Activated naive CD4-positive, alpha-beta T cell (primary cell): ENCODE measurements at regions not wholly inside any gene's neighbourhood (a gene's known extent, or its start where the extent isn't known, plus 50 kb on each side); places are given as distances from the start of the nearest gene placed in this dataset.
"Not testable (repeated sequence)": the region's sequence is repeated elsewhere in the genome, so short reads cannot be mapped to it uniquely, and the experiment has no call there.

Source experiments
- DNase-seq, 4 experiments: peaks; one replicate each; lab custom pipeline; 2025; lab: John Stamatoyannopoulos, UW

DNA sequence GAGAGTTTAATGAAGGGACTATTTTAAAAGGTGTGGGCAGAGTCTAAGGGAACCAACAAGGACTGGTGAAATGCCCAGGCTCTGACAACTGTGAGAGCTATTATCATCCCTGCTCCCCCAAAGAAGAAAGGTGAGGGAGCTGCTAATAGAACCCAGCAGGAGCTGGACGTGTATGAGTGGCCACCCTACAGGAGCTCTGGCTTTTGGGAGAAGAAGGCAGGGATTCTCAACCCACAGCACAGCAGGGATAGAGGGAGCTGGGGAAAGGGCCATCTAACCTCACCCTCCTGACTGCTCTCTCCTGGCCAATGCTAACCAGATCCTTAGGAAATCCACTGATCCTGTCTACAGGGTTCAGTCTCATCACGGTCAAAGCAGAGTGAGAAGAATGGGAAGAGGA, 57.1 kb downstream of the GRIN2B start:
- no peak for DNase-seq

- no peak for DNase-seq
Measured at GRCh38 chr12:13918897-13919296, 62.5 kb downstream of the GRIN2B start.

DNA sequence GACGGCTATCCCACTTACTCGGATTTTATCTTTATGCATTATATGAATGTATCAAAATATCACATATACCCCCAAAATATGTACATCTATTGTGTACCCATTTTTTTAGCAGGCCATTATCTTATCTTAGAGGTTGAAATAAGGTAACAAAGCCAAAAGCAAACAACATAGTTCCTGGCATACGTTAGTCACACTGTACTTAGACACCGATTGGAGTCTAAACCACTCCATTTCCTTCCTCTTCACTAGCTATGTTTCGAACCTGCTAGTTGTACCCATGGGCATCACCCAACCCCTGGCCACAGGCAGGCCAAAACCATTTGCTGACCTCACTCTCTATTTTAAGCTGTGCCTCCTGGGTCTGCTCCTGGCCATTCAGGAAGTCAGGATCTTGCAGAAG, 66.3 kb downstream of the GRIN2B start:
- no peak for DNase-seq

- DNase-seq = no peak
Measured at GRCh38 chr12:13913371-13913770, 68.0 kb downstream of the GRIN2B start.

GRCh38 chr12:13911756-13912554, 69.4 kb downstream of the GRIN2B start:
- DNase-seq = no peak

- no peak for DNase-seq
Measured at GRCh38 chr12:13905794-13906193, 75.6 kb downstream of the GRIN2B start.

DNA sequence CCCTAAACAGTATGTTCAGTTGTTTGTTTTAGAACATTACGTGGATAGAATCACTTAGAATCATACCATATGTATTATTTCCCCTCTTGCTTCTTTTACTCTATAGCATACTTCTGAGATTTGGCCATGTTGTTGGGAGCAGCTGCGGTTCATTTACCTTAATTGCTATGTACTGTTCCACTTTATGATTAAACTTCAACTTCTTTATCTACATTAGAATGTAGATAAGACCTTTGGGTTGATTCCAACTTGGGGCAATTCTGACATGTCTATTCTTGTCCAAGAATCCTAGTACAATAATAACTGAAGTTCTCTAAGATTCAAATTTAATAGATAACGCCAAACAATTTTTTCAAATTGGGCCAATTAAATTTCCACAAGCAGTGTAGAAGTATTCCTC, 80.7 kb downstream of the GRIN2B start:
- DNase-seq = no peak

DNA sequence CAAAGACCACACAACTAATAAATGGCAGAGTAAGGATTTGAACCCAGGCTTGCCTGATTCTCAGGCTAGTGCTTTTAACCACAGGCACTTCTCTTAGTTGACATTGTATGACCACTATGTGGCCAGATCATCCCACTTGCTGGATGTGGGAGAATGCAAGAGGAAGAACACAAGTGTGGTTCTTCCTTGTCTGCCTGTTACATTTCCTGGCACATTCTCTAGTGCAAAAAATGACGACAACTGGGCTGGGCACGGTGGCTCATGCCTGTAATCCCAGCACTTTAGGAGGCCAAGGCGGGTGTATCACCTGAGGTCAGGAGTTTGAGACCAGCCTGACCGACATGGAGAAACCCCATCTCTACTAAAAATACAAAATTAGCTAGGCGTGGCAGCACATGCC, 83.0 kb downstream of the GRIN2B start:
- DNase-seq = not testable (repeated sequence)

DNA sequence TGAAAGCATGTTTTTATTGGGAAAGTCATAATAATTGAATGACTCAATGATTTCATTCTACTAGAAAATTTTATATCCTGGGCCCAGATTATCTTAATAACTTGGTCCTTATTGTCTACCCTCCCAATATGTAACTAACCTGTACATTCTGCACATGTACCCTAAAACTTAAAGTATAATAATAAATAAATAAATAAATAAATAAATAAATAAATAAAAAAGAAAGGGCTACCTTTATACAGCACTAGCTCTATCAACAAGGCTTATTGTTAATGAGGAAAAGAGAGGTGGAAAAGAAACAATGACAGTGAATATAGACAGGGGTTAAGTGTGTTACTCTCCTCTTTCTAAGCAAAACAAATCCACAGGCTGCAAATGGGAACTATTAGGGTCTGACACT, 83.6 kb downstream of the GRIN2B start:
- no peak for DNase-seq

GRCh38 chr12:13896063-13896626, 85.3 kb downstream of the GRIN2B start:
- DNase-seq = no peak

DNA sequence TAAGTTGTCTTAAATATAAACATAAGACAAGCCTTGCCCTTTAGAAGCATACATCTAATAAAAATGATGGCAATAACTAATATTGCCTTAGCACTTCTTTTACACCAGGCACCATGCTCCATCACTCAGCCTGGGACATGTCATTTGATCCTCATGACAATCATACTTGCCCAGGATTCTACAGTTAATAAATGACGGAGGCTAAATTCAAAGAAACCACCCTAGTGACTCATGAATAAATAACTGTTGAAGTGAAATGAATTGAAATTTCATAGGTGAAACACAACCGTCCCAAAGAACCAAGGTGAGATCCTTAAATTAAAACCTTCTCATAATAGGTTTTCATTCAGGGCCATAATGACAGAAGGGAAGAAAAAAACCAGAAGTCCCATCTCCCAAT, 89.5 kb downstream of the GRIN2B start:
- DNase-seq = no peak

DNA sequence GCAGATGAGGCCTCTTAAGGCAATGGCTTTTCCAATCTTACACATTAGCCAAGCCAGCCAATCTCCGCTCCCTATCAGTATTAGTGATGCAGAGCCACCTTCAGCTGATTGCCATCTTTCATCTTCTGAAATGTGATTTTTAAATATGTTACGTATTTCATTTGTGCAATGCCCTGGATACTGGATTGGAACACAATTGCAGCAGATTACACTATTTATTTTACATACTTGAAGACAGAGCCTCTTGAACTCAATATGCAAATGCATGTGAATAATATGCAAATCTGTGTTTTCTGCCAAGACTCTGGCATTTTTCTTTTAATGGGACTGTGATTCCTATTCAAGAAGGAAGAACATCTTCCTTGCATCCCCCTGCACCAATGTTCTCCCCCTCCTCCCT, 90.5 kb downstream of the GRIN2B start:
- DNase-seq = no peak

DNA sequence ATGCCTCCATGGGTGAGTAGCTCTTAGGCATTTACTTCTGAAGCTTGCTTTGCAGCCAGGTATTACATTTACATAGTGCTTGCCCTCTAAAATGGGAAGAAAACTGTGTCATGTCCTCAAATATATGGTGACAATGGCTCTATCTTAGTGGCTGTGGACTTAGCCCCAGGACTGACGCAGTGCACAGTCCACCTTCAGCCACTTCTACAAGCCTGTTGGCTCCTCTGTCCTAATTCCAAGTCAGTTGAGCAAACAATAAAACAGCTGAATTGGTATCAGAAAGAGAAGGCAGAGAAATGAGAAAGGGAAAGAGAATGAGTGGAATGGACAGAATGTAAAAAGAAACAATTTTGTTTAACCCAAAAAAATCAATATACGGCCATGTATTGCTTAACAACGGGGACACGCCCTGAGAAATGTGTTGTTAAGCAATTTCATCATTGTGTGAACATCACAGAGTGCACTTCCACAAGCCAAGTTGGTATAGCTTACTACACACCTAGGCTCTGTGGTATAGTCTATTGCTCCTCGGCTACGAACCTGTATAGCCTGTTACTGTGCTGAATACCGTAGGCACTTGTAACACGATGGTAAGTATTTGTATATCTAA, 93.5 kb downstream of the GRIN2B start:
- no peak for DNase-seq

DNA sequence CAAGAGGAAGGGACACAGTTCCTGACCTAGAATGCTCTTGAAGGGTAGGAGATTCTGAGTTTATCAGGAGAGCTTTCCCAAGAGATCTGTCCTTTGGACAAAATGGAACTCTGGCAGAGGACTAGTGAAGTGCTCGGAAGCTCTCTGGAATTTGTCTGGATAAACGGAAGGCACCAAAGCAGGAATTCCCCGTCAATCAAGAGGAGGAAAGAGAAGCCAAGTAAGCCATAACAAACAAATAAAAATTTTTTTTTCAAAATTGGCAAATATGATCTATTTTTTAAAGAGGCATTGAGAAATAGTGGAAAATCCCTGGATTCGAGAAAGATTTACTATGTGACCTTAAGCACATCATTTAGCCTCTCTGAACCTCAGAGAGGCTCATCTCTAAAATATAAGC, 99.2 kb downstream of the GRIN2B start:
- no peak for DNase-seq

DNA sequence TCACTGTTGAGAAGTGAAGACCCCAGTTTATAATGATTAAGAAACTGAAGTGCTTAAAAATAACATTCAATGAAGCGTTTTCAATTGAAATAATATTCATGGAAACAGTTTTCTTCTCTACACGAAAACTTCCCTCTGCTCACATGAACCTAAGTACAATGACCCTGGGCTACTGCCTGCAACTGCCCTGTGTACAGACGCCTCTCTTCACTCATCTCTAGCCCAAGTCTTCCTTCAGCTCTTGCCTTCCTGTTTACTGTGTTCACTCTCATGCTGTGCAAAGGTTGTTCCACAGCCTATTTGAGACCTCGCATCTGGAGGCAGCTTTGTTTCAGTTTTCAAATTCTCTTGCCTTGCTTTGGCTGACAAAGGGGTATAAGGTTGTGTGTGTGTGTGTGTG, 100.8 kb downstream of the GRIN2B start:
- no peak for DNase-seq

GRCh38 chr12:13875744-13876143, 105.7 kb downstream of the GRIN2B start:
- DNase-seq = no peak

DNA sequence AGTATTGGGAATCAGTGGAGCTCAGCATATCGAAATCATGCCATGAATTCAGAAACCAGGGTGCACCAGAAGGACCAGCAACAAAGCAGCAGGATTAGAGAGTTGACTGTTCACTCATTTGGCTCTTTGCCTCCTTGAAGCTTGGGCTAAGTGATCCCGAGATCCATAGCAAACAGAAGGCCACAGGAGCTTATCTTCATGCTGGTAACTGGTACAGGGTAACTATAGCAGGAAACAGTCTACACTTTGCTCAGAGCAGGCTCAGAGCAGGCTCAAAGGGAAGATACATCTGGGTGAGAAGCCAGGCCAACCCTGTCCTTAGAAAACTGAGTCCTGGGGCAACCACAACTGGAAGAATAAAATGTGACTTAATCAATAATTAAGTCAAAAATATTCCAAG, 111.1 kb downstream of the GRIN2B start:
- DNase-seq = no peak

GRCh38 chr12:13864081-13864673, 117.2 kb downstream of the GRIN2B start:
- peak in 2 of 4 experiments; percentile 7 to 14 for DNase-seq

DNA sequence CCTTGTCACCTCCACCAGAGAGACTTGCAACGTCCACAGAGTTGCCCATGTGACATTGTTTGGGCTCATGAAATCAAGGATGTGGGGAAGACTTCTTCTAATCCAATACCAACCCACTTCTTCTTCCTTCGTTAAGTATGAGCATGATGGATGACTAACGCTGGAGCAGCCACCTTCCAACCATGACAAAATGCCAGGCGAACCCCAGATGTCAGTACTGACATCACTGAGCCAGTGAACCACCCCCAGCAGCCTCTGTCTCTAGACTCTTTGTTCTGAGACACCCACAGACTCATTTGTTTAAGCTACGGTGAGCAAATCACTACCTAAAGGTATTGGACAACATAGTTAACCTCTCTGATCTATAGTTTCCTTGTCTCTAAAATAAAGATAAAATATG, 123.7 kb downstream of the GRIN2B start:
- DNase-seq = no peak

DNA sequence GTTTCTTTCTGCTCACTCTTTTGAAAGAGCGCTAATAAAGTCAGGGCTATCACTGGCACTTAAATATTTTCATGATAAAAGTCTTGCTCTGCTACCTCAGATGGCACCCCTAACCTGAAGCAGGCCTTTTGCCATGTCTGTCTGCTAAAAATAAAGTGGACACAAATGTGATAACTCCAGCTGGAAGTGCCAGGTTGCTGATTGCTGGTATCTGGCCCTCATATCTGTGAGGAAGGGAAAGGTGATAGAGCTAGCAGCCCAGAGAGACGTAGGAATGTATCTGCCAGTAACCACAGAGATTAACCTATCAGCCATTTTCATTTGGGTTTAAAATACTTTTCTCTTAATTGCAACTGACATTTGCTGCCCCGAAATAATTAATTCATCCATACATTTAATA, 127.9 kb downstream of the GRIN2B start:
- DNase-seq = no peak

DNA sequence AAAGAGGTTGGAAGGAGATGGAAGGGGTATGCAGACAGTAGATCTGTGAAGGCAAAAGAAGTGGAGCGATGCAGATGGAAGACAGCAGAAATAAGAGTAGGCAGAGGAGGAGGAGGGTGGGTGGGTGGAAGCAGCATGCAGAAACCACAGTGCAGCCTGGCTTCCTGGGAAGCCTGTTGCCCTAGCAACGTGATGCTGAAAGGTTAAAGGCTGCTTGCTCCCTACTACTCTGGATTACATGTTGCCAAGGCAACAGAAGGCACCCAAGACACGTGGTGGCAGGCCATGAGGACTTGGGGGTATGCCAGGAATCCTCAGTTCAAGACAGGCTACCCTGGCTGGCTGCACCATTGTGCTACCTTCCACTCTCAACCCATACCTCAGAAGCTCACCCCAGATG, 129.6 kb downstream of the GRIN2B start:
- DNase-seq = no peak

GRCh38 chr12:13849456-13849855, 131.9 kb downstream of the GRIN2B start:
- DNase-seq = no peak

- DNase-seq = no peak
Measured at GRCh38 chr12:13843841-13844240, 137.6 kb downstream of the GRIN2B start.
